Glomerular endothelial cell (primary cell): ENCODE measurements at regions not wholly inside any gene's neighbourhood (a gene's known extent, or its start where the extent isn't known, plus 50 kb on each side); places are given as distances from the start of the nearest gene placed in this dataset.
"Not testable (repeated sequence)": the region's sequence is repeated elsewhere in the genome, so short reads cannot be mapped to it uniquely, and the experiment has no call there.

Experiments
- DNase-seq: peaks from one replicate; pipeline ENCODE4 v3.0.0-alpha.2; 2011; ENCODE audit warnings: low read depth, low spot score; ENCODE audit errors: extremely low read depth

DNA sequence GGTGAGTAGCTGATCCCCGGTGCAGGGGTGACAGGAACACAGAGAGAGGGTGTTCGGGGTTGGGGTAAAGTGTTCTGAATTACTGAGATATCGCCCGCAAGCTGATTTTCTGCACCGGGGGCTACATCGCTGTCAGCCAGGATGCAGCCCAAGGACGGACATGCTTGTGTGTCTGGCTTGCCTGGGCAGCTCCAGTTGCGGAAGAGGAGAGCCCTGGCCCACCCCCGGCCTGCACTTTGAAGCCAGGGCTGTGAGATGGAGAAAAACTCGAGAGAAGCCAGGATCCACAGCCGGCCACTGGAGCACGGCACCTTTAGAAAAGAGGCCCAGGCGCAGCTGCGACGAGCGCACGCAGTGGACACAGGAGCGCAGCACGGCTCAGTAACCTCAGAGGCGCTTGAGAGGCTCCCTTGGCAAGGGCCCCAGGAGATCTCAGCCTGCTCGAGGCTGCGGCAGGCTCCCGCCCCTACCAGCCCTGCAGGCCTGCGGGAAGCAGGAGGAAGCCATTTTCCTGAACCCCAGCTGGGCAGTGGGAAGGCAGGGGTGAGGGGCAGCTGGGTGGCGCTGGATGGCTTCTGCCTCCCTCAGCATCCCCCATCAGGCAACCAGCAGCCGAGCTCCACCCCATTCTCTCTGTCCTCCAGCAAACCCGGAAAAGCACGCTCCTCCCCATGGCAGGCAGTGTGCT is 59.2 kb downstream of the C9orf50 start:
- DNase-seq = no peak

DNA sequence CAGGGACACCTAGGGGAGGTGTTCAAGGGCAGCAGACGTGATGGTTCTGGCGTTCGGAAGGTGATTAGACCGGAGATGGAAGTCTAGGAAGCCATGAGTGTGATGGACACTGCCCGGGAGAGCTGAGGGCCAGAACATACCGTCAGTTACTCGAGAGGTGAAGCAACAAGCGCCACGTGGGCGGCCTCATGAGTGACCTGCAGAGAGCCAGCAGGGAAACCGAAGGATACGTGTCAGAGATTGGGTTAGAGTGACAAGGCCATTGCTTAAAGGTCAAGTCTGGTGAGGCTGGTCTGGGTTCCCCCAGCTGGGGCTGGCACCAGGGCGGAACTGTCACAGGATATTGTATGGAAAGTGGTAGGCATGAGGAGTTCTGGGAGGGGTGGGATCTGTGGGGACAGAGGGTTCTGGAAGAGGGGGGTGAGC is 60.0 kb downstream of the C9orf50 start:
- no peak for DNase-seq

DNA sequence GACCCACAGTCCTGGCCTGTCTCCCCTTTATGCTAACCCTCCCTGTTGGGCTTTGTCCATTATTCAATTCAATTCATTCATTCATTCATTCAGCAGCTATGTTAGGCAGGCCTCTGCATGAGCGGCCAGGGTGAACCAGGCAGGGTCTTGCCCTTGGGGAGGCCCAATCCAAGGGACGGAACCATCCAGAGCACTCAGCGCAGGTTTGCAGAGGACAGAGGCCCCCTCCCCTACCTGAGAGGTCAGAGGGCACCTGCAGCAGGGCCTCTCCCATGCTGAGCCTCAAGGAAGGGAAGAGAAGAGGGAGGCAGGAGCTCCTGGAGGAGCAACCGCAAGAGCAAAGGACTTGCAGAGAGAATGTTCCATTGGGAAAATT is 61.4 kb downstream of the C9orf50 start:
- DNase-seq = no peak

DNA sequence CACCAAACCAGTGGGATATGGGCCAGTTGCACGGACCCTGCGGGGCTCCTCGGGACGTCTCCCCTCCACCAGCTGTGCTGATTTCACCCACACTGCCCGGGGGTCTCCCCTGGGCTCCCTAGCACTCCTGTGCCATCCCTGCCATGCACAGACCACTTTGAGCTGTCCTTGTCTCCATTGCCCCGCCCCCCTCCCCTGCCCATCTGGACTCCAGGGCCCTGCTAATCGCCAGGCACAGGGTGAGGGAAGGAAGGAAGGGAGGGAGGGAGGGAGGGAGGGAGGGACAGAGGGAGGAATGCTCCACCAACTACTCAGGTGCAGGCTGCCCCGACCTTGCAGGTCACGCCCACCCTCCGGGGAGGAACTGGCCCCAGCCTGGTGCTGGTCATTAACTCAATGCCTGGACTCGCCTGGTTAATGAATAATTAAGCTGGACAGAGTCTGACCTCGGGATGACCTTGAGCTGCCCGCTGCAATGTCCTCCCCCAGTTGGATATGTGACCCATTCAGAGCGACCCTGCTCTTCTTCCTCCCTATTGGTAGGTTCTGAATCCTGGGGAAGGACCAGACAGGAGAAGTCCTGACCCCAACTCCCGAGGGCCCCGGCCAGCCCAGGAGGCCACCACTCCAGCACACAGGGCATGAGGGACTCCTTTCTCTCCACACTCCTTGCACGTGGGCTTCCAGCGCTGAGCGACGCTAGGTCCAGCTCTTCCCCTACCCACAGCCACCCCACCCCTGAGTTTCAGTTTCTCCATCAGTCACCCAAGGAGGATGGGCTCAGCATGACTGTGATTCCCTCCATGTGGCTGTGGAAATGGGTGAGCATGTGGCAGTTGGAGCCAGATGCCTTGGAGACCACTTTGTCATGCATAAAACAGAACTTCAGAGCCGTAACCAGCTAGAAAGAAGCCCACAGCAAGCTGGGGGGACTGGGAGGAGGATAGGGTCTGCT is 62.1 kb downstream of the C9orf50 start:
- DNase-seq = no peak

DNA sequence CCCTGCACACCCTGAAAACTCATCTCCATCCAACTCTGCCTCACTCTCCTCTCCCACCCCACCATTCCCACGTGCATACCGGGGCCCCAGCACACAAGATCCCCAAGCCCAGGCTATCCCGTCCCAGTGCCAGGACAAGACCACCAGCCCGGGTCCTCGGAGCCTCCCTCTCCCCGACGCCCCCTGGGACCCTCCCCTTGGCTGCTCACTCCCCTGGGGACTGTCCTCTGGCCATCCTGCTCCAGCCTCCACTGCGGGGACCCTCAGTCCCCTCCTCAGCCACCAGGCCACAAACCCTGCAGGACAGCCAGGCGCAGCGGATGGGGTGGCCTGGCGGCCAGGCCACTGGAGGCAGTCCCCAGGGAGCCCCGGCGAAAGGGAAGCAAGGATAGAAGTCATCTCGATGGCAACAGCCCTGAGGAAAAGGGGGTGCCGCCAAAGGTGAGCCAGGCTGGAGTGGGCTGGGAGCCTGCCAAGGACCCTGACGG is 62.8 kb downstream of the C9orf50 start:
- no peak for DNase-seq

DNA sequence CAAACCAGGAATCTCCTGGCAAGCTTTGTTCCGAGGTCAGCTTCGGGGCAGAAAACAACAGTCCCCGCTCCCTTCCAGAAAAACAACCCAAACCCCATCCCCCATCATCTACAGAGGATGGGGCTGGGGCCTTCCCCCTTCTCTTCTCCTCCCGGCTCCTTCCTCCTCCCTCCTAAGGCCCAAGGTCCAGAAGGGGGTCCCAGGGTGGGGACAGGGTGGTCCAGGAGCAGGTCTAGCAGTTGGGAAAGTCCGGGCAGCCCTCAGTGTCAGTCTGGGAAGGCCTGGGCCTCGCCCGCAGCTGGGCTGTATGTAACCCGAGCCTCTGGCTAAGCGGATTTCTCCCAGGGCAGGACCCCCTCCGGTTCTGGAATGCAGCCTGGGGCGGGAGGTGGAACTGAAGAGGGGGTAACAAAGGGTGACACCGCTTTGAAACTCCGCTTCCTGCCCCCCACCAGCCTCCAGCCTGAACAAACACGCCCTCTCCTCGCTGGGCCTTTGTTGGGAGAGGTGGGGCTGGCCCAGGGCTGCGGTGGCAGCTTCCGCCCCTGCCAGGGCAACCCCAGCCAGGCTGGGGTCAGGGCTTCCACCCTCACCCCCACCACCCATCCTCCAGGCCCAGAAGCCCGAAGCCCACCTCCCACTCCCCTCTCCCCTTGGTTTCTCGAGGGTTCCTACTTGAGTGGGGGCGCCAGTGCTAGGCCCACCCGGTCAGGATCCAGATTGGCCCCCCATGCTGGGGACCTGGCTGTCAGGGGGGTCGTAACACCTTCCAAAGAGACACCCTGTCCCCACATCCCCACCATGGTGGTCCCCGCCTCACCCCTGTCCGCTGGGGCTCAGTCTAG is 63.5 kb downstream of the C9orf50 start:
- no peak for DNase-seq

DNA sequence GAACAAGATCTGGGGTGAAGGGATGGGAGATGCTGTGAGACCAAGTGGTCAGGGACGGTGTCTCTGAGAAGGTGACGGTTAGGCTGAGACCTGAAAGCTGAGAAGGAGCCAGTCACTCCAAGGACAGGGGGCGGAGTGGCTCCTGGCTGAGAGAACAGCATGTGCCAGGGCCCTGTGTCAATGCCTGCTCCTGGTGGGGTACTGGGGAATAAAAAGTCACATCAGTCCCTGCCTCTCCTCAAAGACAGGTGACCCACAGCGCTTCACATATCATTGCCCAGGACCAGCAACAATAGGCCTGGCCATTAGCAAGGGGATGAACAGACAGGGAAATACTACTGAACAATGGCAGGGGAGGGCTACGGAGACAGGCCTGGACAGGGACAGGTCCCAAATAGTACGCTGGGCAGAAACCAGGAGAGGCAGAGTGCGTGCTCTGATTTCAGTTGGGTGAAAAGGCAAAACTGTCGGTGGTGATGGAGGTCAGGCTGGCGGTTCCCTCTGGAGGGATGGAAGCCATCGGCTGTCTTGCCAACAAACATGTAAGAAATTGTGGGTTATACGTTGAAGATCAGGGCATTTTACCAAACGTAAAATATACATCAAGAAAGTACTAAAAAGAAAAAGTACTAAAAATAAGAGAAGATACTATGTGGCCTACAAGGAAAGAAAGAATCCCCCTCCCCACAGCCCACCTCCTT is 64.3 kb downstream of the C9orf50 start:
- no peak for DNase-seq

DNA sequence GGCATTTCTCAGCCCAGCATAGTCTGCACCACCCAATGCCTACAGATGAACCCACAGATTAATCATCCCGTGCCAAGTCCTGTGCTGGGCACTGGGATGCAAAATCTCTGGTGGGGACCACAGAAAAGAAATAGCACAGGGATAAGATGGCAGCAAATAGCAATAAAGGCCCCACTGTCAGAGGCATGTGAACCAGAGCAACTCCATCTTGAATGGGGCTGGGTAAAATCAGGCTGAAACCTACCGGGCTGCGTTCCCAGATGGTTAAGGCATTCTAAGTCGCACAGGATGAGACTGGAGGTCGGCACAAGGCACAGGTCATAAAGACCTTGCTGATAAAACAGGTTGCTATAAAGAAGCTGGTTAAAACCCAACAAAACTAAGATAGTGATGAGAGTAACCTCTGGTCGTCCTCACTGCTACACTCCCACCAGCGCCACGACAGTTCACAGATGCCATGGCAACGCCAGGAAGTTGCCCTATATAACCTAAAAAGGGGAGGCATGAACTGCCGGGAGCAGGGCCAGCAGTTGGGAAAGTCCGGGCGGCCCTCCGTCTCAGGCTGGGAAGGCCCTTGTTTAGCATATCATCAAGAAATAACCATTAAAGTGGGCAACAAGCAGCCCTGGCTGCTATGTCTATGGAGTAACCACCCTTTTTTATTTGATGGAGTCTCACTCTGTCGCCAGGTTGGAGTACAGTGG is 65.2 kb downstream of the C9orf50 start:
- no peak for DNase-seq

DNA sequence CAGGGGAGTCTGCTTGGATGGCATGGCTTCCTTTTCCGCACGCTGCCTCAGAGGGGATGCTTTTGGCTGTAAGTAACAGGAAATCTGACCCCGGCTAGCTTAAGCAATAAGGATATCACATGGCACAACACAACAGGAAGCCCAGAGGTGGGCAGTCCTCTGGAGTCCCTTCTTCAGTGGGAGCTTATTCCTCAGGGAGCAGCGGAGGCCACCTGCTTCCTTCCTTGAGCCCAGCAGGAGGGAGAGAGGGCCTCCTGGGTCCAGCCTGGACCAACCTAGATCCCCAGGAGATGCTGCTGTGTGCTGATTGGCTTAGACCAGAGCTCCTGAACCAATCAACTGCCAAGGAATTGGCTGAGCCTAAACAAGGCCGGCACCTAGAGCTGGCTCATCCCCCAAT is 66.3 kb downstream of the C9orf50 start:
- no peak for DNase-seq

DNA sequence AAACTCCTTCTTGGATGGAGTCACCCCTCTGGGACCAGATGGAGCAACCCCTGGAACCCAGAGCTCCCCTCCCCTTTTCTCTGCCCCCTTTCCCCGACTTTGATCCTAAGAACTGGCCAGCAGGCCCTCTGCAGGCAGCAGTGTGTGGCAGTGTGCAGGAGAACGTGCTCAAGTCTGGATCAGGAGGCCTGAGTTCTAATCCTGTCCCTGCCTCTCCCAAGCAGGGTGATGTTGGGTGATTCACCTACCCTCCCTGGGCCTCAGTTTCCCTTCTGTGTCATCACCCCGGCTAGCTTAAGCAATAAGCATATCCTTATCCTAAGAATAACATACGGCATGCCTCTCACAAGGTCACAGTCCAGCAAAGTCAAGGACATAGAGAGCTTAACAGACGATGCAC is 67.6 kb downstream of the C9orf50 start:
- DNase-seq = no peak

DNA sequence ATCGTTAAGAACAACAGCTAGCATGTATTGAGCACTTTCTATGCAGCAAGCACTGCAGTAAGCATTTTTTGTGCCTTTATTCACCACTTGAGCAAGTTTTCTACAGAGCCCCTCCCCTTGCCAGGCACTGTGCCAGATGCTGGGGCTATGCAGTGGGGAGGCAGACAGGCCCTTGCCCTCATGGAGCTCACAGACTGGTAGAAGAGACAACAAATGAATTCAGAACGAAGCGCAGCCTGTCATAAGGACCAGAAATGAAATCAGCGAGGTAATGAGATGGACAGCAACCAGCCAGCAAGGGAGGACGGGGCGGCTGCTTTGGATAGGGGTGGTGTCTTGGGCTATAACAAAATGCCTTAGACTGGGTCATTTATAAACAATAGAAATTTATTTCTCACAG is 68.8 kb downstream of the C9orf50 start:
- no peak for DNase-seq

DNA sequence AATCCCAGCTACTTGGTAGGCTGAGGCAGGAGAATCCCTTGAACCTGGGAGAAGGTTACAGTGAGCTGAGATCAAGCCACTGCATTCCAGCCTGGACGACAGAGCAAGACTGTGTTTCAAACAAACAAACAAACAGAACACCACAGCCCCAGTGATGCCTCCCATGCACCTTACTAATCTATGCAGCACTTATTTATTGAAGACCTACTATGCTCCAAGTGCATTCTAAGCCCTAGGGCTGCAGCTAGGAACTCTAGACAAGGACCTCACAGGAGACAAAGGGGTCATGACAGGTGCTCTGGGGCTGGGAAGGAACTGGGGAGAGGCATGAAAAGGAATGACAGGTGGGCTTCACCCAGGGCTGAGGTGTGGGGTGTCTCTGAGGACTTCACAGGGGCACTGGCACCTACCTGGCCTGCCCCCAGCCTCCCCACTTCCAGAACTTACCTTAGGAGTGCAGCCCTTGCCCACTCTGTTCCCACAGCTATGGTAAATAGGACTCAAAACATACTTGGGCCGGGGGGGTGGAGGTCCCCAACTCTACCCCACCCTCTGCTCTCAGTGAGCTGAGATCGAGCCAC is 69.4 kb downstream of the C9orf50 start:
- no peak for DNase-seq

DNA sequence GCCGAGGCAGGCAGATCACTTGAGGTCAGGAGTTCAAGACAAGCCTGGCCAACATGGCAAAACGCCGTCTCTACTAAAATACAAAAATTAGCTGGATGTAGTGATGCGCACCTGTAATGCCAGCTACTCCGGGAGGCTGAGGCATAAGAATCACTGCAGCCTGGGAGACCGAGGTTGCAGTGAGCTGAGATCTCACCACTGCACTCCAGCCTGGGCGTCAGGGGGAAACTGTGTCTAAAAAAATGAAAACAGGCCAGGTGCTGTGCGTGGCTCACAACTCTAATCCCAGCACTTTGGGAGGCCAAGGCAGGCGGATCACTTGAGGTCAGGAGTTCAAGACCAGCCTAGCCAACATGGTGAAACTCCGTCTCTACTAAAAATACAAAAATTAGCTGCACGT is 69.9 kb downstream of the C9orf50 start:
- DNase-seq = not testable (repeated sequence)

DNA sequence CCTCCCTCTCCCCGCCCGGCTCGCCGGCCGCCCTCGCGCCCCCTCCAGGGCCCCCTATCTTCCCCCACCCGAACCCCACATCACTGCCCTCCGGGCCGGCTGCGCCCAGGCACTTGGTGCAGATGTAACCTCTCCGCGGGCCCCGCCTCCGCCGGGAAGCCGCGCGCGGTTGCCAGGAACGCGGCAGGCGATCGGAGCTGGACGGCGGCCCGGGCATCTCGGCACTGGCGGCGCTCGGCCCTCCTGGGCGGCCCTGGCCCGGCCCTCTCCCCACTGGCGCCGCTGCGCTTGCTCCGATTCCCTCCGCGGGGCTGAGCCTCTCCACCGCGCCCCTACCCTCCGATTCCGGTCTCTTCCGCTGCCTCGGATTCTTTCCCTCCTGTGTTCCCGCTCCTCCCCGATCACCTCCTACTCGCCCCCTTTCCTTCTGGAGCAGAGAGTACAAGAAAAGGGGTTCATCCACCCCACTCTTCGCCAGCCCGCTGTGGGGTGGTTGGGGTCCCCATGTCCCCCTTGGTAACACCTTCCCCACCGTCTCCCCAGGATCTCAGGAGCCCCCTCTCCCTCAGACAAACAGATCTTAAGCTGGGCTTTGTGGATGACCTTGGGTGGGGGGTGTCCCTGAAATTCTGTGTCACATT is 70.6 kb downstream of the C9orf50 start:
- DNase-seq = no peak

DNA sequence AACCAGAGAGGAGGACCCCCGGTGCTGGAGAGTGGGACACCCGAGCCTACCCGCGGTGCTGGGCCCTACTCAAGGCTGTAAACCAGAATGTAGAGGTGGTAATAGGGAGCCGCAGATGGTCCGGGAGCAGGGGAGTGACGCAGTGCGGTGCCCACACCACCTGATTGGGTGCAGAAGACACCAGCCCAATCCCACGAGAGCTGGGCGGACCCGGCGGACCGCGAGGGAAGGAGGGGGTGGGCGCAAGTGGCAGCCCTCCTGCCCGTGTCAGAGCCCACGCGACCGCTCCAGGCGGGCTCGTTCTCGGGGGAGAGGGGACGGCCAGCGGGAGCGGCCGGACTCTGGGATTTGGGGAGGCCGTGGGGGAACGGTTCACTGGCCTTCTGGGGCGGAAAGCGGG is 71.2 kb downstream of the C9orf50 start:
- no peak for DNase-seq

DNA sequence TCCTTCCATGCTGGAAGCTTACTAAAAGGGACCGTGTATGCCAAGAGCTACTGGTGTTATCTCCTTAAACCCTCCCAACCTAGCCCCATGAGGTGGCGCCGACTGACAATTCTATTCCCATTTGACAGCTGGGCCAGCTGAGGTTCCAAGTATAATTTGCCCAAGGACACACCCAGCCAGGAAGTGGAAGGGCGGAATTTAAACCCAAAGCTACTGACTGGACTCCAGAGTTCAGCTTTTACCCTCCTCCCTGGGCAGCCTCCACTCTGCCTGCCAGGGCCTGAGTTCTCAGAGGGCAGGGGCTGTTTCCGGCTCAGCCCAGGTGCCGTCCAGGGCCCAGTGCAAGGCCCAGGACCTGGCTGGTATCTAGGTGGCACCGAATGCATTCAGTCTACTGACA is 71.8 kb downstream of the C9orf50 start:
- DNase-seq = no peak

DNA sequence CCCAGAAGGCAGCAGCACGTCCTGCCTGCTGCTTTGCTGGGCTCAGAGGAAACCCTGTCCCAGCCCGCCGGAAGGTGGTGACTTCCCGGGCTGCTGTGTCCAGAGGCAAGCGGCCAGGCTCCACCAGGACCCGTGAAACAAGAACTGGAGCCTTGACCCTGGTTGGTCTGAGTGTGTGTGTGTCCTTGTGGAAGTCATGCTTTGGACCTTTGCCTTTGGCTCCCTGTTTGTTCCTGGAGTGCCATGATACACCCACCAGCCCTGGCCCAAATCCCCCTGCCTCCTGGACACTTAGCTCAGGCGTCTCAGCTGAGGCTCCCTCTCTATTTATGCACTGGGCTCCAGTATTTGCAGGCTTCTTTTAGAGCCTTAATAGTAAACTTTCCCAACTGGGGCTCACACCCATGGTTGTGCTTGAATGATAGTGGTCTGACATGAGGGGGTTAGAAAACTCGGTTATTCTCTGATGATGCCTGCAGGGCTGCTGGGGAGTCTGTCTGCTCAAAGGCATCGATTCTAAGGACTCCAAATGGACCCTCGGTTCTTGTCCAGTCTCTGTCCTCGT is 72.2 kb downstream of the C9orf50 start:
- DNase-seq = no peak

DNA sequence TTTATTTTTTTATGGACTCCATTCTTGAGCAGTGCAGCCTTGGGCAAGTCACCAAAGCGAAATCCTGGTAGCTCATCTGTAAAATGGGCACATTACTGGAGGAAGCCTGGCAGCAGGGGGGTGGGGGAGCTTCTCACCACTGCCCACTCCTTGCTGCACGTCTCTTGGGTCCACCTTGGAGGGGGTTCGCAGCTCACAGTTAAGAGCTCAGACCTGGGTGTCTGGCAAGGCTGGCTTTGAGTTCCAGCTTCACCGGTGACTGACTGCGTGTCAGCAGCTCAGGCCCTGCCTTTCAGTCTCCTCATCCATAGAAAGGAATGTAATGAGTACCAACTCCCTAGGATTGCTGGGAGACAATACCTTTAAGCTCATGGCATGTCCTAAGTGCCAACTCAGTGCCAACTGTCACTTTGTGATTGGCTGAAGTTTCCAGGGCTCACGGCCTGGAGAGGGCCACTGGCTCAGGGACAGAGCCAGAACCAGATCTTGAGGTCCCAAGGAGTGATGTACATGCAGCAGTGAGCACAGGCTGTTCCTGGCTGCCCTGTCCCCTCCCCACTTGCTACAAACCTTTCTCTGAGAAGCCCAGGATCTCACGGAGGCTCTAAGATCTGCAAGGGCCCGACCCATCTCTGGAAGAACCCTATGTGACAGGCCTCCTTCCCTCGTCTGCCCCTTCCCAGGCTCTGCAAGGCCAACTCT is 72.9 kb downstream of the C9orf50 start:
- DNase-seq = no peak
